BE2C (cell line): ENCODE measurements at regions not wholly inside any gene's neighbourhood (a gene's known extent, or its start where the extent isn't known, plus 50 kb on each side); places are given as distances from the start of the nearest gene placed in this dataset.
"Not testable (repeated sequence)": the region's sequence is repeated elsewhere in the genome, so short reads cannot be mapped to it uniquely, and the experiment has no call there.

Experiments used
- DNase-seq: peaks from one replicate; pipeline ENCODE4 v3.0.0-alpha.2; 2020
- H3K27me3 ChIP-seq: fragments of 250-450 bp; sonication (Bioruptor Pico); 2 replicates; pipeline ENCODE4 v1.5.1; 2020; ENCODE audit warnings: mild to moderate bottlenecking
- H3K36me3 ChIP-seq: fragments of 250-450 bp; sonication (Bioruptor Pico); 2 replicates; pipeline ENCODE4 v1.5.1; 2020; ENCODE audit warnings: mild to moderate bottlenecking
- H3K4me1 ChIP-seq: fragments of 250-450 bp; sonication (Bioruptor Pico); 2 replicates; pipeline ENCODE4 v1.5.1; 2020
- H3K4me3 ChIP-seq: 2 replicates; pipeline ENCODE4 v1.5.1; 2011; ENCODE audit warnings: low read depth, low read length
- H3K9me3 ChIP-seq: fragments of 250-450 bp; sonication (Bioruptor Pico); 2 replicates; pipeline ENCODE4 v1.5.1; 2020
- CTCF ChIP-seq: IDR thresholded peaks from 2 replicates; pipeline ENCODE4 v1.5.1; 2012; ENCODE audit warnings: mild to moderate bottlenecking, low read depth, low read length

- no peak for TF ChIP-seq CTCF
- H3K9me3 ChIP-seq = no peaks in the 10 kb centered on the region
- no peaks in the 10 kb centered on the region for H3K27me3 ChIP-seq
- no peaks in the 10 kb centered on the region for H3K36me3 ChIP-seq
- no peak overlapping the region for H3K4me3 ChIP-seq
- H3K4me1 ChIP-seq = no peaks in the 10 kb centered on the region; the same call in 1 of the 2 replicates
- no peak for DNase-seq
Measured at GRCh38 chrX:19212037-19212436, 89.8 kb upstream of the ADGRG2 start.

- Histone ChIP-seq H3K27me3 (no peaks in the 10 kb centered on the region), H3K4me3 (no peak overlapping the region), H3K9me3 (no peaks in the 10 kb centered on the region), H3K36me3 (no peaks in the 10 kb centered on the region), H3K4me1 (no peaks in the 10 kb centered on the region; the same call in 1 of the 2 replicates)
- no peak for DNase-seq
- no peak for TF ChIP-seq CTCF
Measured at GRCh38 chrX:19213610-19214152, 91.4 kb upstream of the ADGRG2 start.

GRCh38 chrX:19214311-19214710, 92.0 kb upstream of the ADGRG2 start:
- TF ChIP-seq CTCF = no peak
- no peak for DNase-seq
- H3K4me3 ChIP-seq = no peak overlapping the region
- H3K36me3 ChIP-seq = no peaks in the 10 kb centered on the region
- no peaks in the 10 kb centered on the region for H3K4me1 ChIP-seq
- no peaks in the 10 kb centered on the region for H3K9me3 ChIP-seq
- no peaks in the 10 kb centered on the region for H3K27me3 ChIP-seq

- DNase-seq = no peak
- Histone ChIP-seq H3K9me3 (no peaks in the 10 kb centered on the region), H3K27me3 (no peaks in the 10 kb centered on the region), H3K36me3 (no peaks in the 10 kb centered on the region), H3K4me3 (no peak overlapping the region), H3K4me1 (no peaks in the 10 kb centered on the region)
- peak; percentile 37 for TF ChIP-seq CTCF
Measured at GRCh38 chrX:19225909-19226308, 103.6 kb upstream of the ADGRG2 start.

- not testable (repeated sequence) for H3K4me3 ChIP-seq, DNase-seq, H3K36me3 ChIP-seq, H3K9me3 ChIP-seq, H3K27me3 ChIP-seq, H3K4me1 ChIP-seq
Measured at GRCh38 chrX:19229896-19230295, 107.6 kb upstream of the ADGRG2 start.

GRCh38 chrX:19237901-19238300, 105.8 kb upstream of the PDHA1 start:
- no peak for TF ChIP-seq CTCF
- Histone ChIP-seq H3K9me3 (no peaks in the 10 kb centered on the region), H3K4me1 (no peaks in the 10 kb centered on the region), H3K36me3 (no peaks in the 10 kb centered on the region), H3K27me3 (no peaks in the 10 kb centered on the region), H3K4me3 (no peak overlapping the region)
- DNase-seq = no peak

- H3K4me3 ChIP-seq = no peak overlapping the region
- TF ChIP-seq CTCF = no peak
- DNase-seq = no peak
- H3K9me3 ChIP-seq = no peaks in the 10 kb centered on the region
- H3K27me3 ChIP-seq = no peaks in the 10 kb centered on the region
- no peaks in the 10 kb centered on the region for H3K4me1 ChIP-seq
- no peaks in the 10 kb centered on the region for H3K36me3 ChIP-seq
Measured at GRCh38 chrX:19243431-19243830, 100.3 kb upstream of the PDHA1 start.

- H3K9me3 ChIP-seq, H3K4me3 ChIP-seq, H3K27me3 ChIP-seq: not testable (repeated sequence)
Measured at GRCh38 chrX:19244921-19245320, 98.8 kb upstream of the PDHA1 start.

More at GRCh38 chrX:19244921-19245320, 98.8 kb upstream of the PDHA1 start:
- H3K36me3 ChIP-seq, DNase-seq, H3K4me1 ChIP-seq: not testable (repeated sequence)
